IMR-90 (cell line): ENCODE measurements at regions not wholly inside any gene's neighbourhood (a gene's known extent, or its start where the extent isn't known, plus 50 kb on each side); places are given as distances from the start of the nearest gene placed in this dataset.

ENCODE experiments used
- ATAC-seq: fragments of 200-7000 bp; cut with Tn5 transposase; 2 replicates; pipeline ENCODE4 v1.9.1; 2020; ENCODE audit warnings: low read depth, mild to moderate bottlenecking, moderate library complexity
- BruUV-seq: library from RNA; stranded (reverse); fragments of 400-500 nt; replicated peaks from 2 replicates; lab custom pipeline; 2021; lab: Mats Ljungman, UMichigan
- CTCF ChIA-PET: fragments of 300-600 bp; formaldehyde crosslinking; extraction: SDS; loops from one replicate; lab custom pipeline; 2021; ENCODE audit warnings: antibody characterized with exemption; lab: Yijun Ruan, JAX
- POLR2A ChIA-PET: fragments of 300-600 bp; sonication (Branson Sonifier 250); formaldehyde crosslinking; loops from one replicate; lab custom pipeline; 2022; ENCODE audit warnings: antibody characterized with exemption; ENCODE audit not compliant: unreplicated experiment; lab: Charles Lee
- DNase-seq: peaks from one replicate; pipeline ENCODE4 v3.0.0; 2013
- H2AFZ ChIP-seq: replicated peaks from 2 replicates; pipeline ENCODE3; 2013; ENCODE audit warnings: low read length, mild to moderate bottlenecking; ENCODE audit not compliant: poor library complexity
- H2AK5ac ChIP-seq: 2 replicates; pipeline ENCODE4 v1.6.1; 2013; ENCODE audit warnings: low read depth, low read length, inconsistent platforms
- H2AK9ac ChIP-seq: replicated peaks from 2 replicates; pipeline ENCODE3; 2013; ENCODE audit warnings: mild to moderate bottlenecking, low read depth, low read length, moderate library complexity; ENCODE audit not compliant: poor library complexity
- H2BK120ac ChIP-seq: 2 replicates; pipeline ENCODE4 v1.6.1; 2013; ENCODE audit warnings: low read depth, low read length, inconsistent platforms
- H2BK15ac ChIP-seq: 3 replicates; pipeline ENCODE4 v1.6.1; 2013; ENCODE audit warnings: low read depth, low read length, inconsistent platforms
- H2BK20ac ChIP-seq: 2 replicates; pipeline ENCODE4 v1.6.1; 2013; ENCODE audit warnings: low read depth, mild to moderate bottlenecking, inconsistent platforms, low read length, moderate library complexity
- H2BK5ac ChIP-seq: 2 replicates; pipeline ENCODE4 v1.6.1; 2013; ENCODE audit warnings: mild to moderate bottlenecking, low read depth, low read length, inconsistent platforms; ENCODE audit not compliant: poor library complexity, severe bottlenecking
- H3K14ac ChIP-seq: replicated peaks from 2 replicates; pipeline ENCODE4 v1.6.1; 2013; ENCODE audit warnings: low read depth, low read length, inconsistent platforms
- H3K18ac ChIP-seq: 2 replicates; pipeline ENCODE4 v1.6.1; 2013; ENCODE audit warnings: low read depth, low read length, control low read depth
- H3K23ac ChIP-seq: 2 replicates; pipeline ENCODE4 v1.6.1; 2013; ENCODE audit warnings: low read depth, low read length, inconsistent platforms
- H3K27ac ChIP-seq: 2 replicates; pipeline ENCODE4 v1.5.1; 2013; ENCODE audit warnings: mild to moderate bottlenecking, control low read depth, low read length; ENCODE audit not compliant: insufficient read depth
- H3K27me3 ChIP-seq: 2 replicates; pipeline ENCODE4 v1.6.1; 2013; ENCODE audit warnings: low read length; ENCODE audit not compliant: control insufficient read depth, insufficient read depth
- H3K36me3 ChIP-seq: 2 replicates; pipeline ENCODE4 v1.6.1; 2013; ENCODE audit warnings: low read length, mixed read lengths; ENCODE audit not compliant: control insufficient read depth, insufficient read depth
- H3K4ac ChIP-seq: 2 replicates; pipeline ENCODE4 v1.6.1; 2013; ENCODE audit warnings: low read depth, low read length, inconsistent platforms
- H3K4me1 ChIP-seq: 2 replicates; pipeline ENCODE4 v1.6.1; 2013; ENCODE audit warnings: low read length, mixed read lengths; ENCODE audit not compliant: control insufficient read depth, insufficient read depth
- H3K4me2 ChIP-seq: 2 replicates; pipeline ENCODE4 v1.6.1; 2013; ENCODE audit warnings: low read depth, mild to moderate bottlenecking, control low read depth, low read length, moderate library complexity
- H3K4me3 ChIP-seq: 2 replicates; pipeline ENCODE4 v1.5.1; 2013; ENCODE audit warnings: low read depth, mild to moderate bottlenecking, control low read depth, low read length, moderate library complexity; ENCODE audit not compliant: insufficient read depth
- H3K56ac ChIP-seq: 2 replicates; pipeline ENCODE4 v1.6.1; 2013; ENCODE audit warnings: low read length, inconsistent platforms; ENCODE audit not compliant: insufficient read depth; ENCODE audit errors: extremely low read depth
- H3K79me1 ChIP-seq, 2 experiments: 2 replicates each; pipeline ENCODE4 v1.6.1; 2013; ENCODE audit warnings: low read length in 2 of 2, inconsistent platforms in 1 of 2, low read depth in 1 of 2
- H3K9ac ChIP-seq: 2 replicates; pipeline ENCODE4 v1.6.1; 2013; ENCODE audit warnings: low read depth, low read length, control low read depth
- H3K9me1 ChIP-seq: 2 replicates; pipeline ENCODE4 v1.6.1; 2013; ENCODE audit warnings: low read length, inconsistent platforms; ENCODE audit not compliant: insufficient read depth
- H3K9me3 ChIP-seq: 2 replicates; pipeline ENCODE4 v1.6.1; 2013; ENCODE audit warnings: low read length; ENCODE audit not compliant: control insufficient read depth, insufficient read depth
- H4K20me1 ChIP-seq: 2 replicates; pipeline ENCODE4 v1.6.1; 2013; ENCODE audit warnings: low read length, inconsistent platforms; ENCODE audit not compliant: insufficient read depth
- H4K5ac ChIP-seq: 2 replicates; pipeline ENCODE4 v1.6.1; 2013; ENCODE audit warnings: mild to moderate bottlenecking, low read depth, low read length, control low read depth
- H4K8ac ChIP-seq, 2 experiments: 2 replicates each; pipeline ENCODE4 v1.6.1; 2013; ENCODE audit warnings: low read depth in 2 of 2, low read length in 2 of 2, control low read depth in 1 of 2, inconsistent platforms in 1 of 2
- H4K91ac ChIP-seq: 2 replicates; pipeline ENCODE4 v1.6.1; 2013; ENCODE audit warnings: low read depth, low read length, inconsistent platforms; ENCODE audit not compliant: insufficient read depth
- BHLHE40 ChIP-seq: fragments of 150-350 bp; IDR thresholded peaks from 2 replicates; pipeline ENCODE4 v1.6.1; 2016; ENCODE audit warnings: mild to moderate bottlenecking, low read depth, low read length
- CEBPB ChIP-seq: IDR thresholded peaks from 2 replicates; pipeline ENCODE4 v1.6.1; 2012; ENCODE audit warnings: low read depth, low read length, improper control_type of control experiment
- CHD1 ChIP-seq: IDR thresholded peaks from 2 replicates; pipeline ENCODE4 v1.6.1; 2012; ENCODE audit warnings: low read depth, low read length, improper control_type of control experiment
- ELK1 ChIP-seq: fragments of 150-350 bp; IDR thresholded peaks from 2 replicates; pipeline ENCODE4 v1.6.1; 2016; ENCODE audit warnings: low read depth, mild to moderate bottlenecking, low read length, moderate library complexity, borderline replicate concordance
- FOS ChIP-seq: fragments of 150-350 bp; IDR thresholded peaks from 2 replicates; pipeline ENCODE4 v1.6.1; 2016; ENCODE audit warnings: low read depth, low read length
- MAFK ChIP-seq: IDR thresholded peaks from 2 replicates; pipeline ENCODE4 v1.6.1; 2012; ENCODE audit warnings: low read depth, low read length, improper control_type of control experiment
- MAZ ChIP-seq: IDR thresholded peaks from 2 replicates; pipeline ENCODE4 v1.6.1; 2012; ENCODE audit warnings: low read depth, mild to moderate bottlenecking, low read length, improper control_type of control experiment, moderate library complexity, borderline replicate concordance
- MXI1 ChIP-seq: IDR thresholded peaks from 2 replicates; pipeline ENCODE4 v1.6.1; 2012; ENCODE audit warnings: low read depth, mild to moderate bottlenecking, low read length, moderate library complexity, borderline replicate concordance
- NFE2L2 ChIP-seq: fragments of 150-350 bp; IDR thresholded peaks from 2 replicates; pipeline ENCODE4 v1.6.1; 2016; ENCODE audit warnings: low read depth, mild to moderate bottlenecking, low read length
- POLR2A ChIP-seq: IDR thresholded peaks from 2 replicates; pipeline ENCODE4 v1.6.1; 2012; ENCODE audit warnings: mild to moderate bottlenecking, low read depth, low read length
- RAD21 ChIP-seq: IDR thresholded peaks from 2 replicates; pipeline ENCODE4 v1.6.1; 2012; ENCODE audit warnings: low read length, improper control_type of control experiment
- RCOR1 ChIP-seq: IDR thresholded peaks from 2 replicates; pipeline ENCODE4 v1.6.1; 2012; ENCODE audit warnings: mild to moderate bottlenecking, low read length, improper control_type of control experiment; ENCODE audit not compliant: insufficient replicate concordance
- RFX5 ChIP-seq: IDR thresholded peaks from 2 replicates; pipeline ENCODE4 v1.8.0; 2012; ENCODE audit warnings: low read depth, mild to moderate bottlenecking, low read length, moderate library complexity
- SMC3 ChIP-seq: fragments of 150-350 bp; IDR thresholded peaks from 2 replicates; pipeline ENCODE4 v1.6.1; 2016; ENCODE audit warnings: low read depth, mild to moderate bottlenecking, antibody characterized with exemption, low read length, moderate library complexity
- USF2 ChIP-seq: fragments of 150-350 bp; IDR thresholded peaks from 2 replicates; pipeline ENCODE4 v1.6.1; 2017; ENCODE audit warnings: mild to moderate bottlenecking, antibody characterized with exemption, low read length, low read depth
- WGBS, 2 experiments: methylation state at CpG; one replicate each; pipeline versions ENCODE4 v1.1.5 to v1.1.7; 2013; ENCODE audit warnings: missing lambda C conversion rate in 2 of 2; ENCODE audit not compliant: insufficient read length in 1 of 2; ENCODE audit errors: extremely low coverage in 2 of 2; 5-methylcytosine and 5-hydroxymethylcytosine counted together
- dilution Hi-C: fragments of 300-500 bp; cut with HindIII; formaldehyde crosslinking; loops from one replicate; pipeline ENCODE4 v1.14.3; 2018; ENCODE audit warnings: low sequenced_read_pairs; ENCODE audit not compliant: unreplicated experiment
- in situ Hi-C: fragments of 300-500 bp; cut with MboI; formaldehyde crosslinking; loops from 3 replicates; pipeline ENCODE4 v1.14.3; 2019; ENCODE audit warnings: low sequenced_read_pairs, inconsistent platforms, mixed read lengths
- intact Hi-C: fragments of 100-400 bp; cut with micrococcal nuclease; formaldehyde crosslinking; loops from 2 replicates; pipeline ENCODE4 v1.10.0; 2022
- TF ChIP-seq, protein P1 (sequence below): conservative IDR thresholded peaks from 2 replicates; pipeline ENCODE4 v1.5.1; 2012; ENCODE audit warnings: mild to moderate bottlenecking, low read depth, low read length, improper control_type of control experiment

GRCh38 chr7:84471576-84471975, 277.0 kb upstream of the SEMA3A start:
- Histone ChIP-seq H3K27me3 (no peaks in the 10 kb centered on the region), H2AK5ac (no peak overlapping the region), H4K8ac (no peak overlapping the region), H2BK120ac (no peak overlapping the region), H4K20me1 (no peaks in the 10 kb centered on the region), H3K18ac (no peak overlapping the region), H3K4me3 (no peak overlapping the region), H3K79me1 (no peaks in the 10 kb centered on the region), H3K4me1 (no peaks in the 10 kb centered on the region), H3K36me3 (no peaks in the 10 kb centered on the region), H3K23ac (no peak overlapping the region), H3K27ac (no peak overlapping the region), H3K14ac (no peak overlapping the region), H4K5ac (no peak overlapping the region), H3K9ac (no peak overlapping the region), H3K56ac (no peak overlapping the region), H3K4me2 (no peak overlapping the region), H4K91ac (no peak overlapping the region), H3K9me3 (no peaks in the 10 kb centered on the region), H2BK15ac (no peak overlapping the region), H3K4ac (no peak overlapping the region), H2AK9ac (no peak overlapping the region), H2BK20ac (no peak overlapping the region), H2BK5ac (no peak overlapping the region), H2AFZ (no peak overlapping the region), H3K9me1 (no peaks in the 10 kb centered on the region)
- intact Hi-C loops, result no loop called here
- ChIA-PET CTCF (no interaction called here), POLR2A (no interaction called here)
- BruUV-seq, result no TSS peak
- ATAC-seq (no peak), DNase-seq (no peak)
- WGBS, 2 experiments, result no CpG with 5 or more reads among the region's 1 CpG
- dilution Hi-C loops, result no loop called here
- in situ Hi-C loops, result loop anchor here (25.0 kb wide), 1 partner anchor 541 kb away; no protein-coding TSS in a partner anchor
- TF ChIP-seq CHD1, result no peak
- TF ChIP-seq MAZ, result no peak
- TF ChIP-seq RAD21, result no peak
- no peak for TF ChIP-seq BHLHE40
- no peak for TF ChIP-seq MXI1
- no peak for TF ChIP-seq MAFK
- TF ChIP-seq ELK1, result no peak
- TF ChIP-seq FOS, result no peak
- no peak for TF ChIP-seq POLR2A
- no peak for TF ChIP-seq USF2
- no peak for TF ChIP-seq RFX5
- no peak for TF ChIP-seq RCOR1
- TF ChIP-seq NFE2L2, result no peak
- TF ChIP-seq, protein P1, sequence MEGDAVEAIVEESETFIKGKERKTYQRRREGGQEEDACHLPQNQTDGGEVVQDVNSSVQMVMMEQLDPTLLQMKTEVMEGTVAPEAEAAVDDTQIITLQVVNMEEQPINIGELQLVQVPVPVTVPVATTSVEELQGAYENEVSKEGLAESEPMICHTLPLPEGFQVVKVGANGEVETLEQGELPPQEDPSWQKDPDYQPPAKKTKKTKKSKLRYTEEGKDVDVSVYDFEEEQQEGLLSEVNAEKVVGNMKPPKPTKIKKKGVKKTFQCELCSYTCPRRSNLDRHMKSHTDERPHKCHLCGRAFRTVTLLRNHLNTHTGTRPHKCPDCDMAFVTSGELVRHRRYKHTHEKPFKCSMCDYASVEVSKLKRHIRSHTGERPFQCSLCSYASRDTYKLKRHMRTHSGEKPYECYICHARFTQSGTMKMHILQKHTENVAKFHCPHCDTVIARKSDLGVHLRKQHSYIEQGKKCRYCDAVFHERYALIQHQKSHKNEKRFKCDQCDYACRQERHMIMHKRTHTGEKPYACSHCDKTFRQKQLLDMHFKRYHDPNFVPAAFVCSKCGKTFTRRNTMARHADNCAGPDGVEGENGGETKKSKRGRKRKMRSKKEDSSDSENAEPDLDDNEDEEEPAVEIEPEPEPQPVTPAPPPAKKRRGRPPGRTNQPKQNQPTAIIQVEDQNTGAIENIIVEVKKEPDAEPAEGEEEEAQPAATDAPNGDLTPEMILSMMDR, result no peak
- TF ChIP-seq CEBPB, result no peak
- TF ChIP-seq SMC3, result no peak
